Fibroblast of lung (primary cell): ENCODE measurements at regions not wholly inside any gene's neighbourhood (a gene's known extent, or its start where the extent isn't known, plus 50 kb on each side); places are given as distances from the start of the nearest gene placed in this dataset.

Experiments
- CTCF ChIP-seq, 2 donors: IDR thresholded peaks in 1 of 2; conservative IDR thresholded peaks in 1 of 2; 1 replicate in 1 of 2; 2 replicates in 1 of 2; pipeline ENCODE4 v1.5.1; 2011 to 2012; ENCODE audit warnings: low read length in 2 of 2, control low read depth in 1 of 2, inconsistent platforms in 1 of 2, low read depth in 1 of 2, mild to moderate bottlenecking in 1 of 2
- EZH2 ChIP-seq: IDR thresholded peaks from 2 replicates; pipeline ENCODE4 v1.5.1; 2012; ENCODE audit warnings: low read length, control low read depth, mild to moderate bottlenecking; ENCODE audit errors: missing control alignments

- TF ChIP-seq CTCF (conservative IDR thresholded peaks at IDR 0.05 in 1 of 2, IDR thresholded peaks at IDR 0.05 in 1 of 2; ENCODE audit: low read depth in 1 of 2, low read length in 2 of 2) (no peak), EZH2 (no peak)
Observed at GRCh38 chr3:72459588-72459987, 388.7 kb downstream of the SHQ1 start.
